Natural killer cell treated with Interleukin-12 subunit alpha and Interleukin-12 subunit beta and Interleukin-15 and Interleukin-18, amount 100 ng/mL, for 72 hours (primary cell): ENCODE measurements at regions not wholly inside any gene's neighbourhood (a gene's known extent, or its start where the extent isn't known, plus 50 kb on each side); places are given as distances from the start of the nearest gene placed in this dataset.

Experiments
- ATAC-seq, 2 donors: fragments of 150-1000 bp; cut with Tn5 transposase in 1 of 2; sonication (Bioruptor Pico), chemical (Tn5 transposase) in 1 of 2; 2 replicates each; pipeline ENCODE4 v1.10.0; 2021
- DNase-seq: peaks from one replicate; pipeline ENCODE4 v3.0.0; 2022; ENCODE audit warnings: low spot score
- H3K27ac Mint-ChIP-seq, 2 donors: 1 replicate in 1 of 2; 2 replicates in 1 of 2; pipeline ENCODE4 v1.8.0; 2022; ENCODE audit warnings: mixed read lengths in 2 of 2, mild to moderate bottlenecking in 1 of 2, moderate library complexity in 1 of 2
- H3K27me3 Mint-ChIP-seq, 2 donors: 1 replicate in 1 of 2; 2 replicates in 1 of 2; pipeline ENCODE4 v1.8.0; 2022; ENCODE audit warnings: mixed read lengths in 2 of 2
- H3K36me3 Mint-ChIP-seq: one replicate; pipeline ENCODE4 v1.8.0; 2022; ENCODE audit warnings: mixed read lengths
- H3K4me1 Mint-ChIP-seq, 2 donors: 1 replicate in 1 of 2; 2 replicates in 1 of 2; pipeline ENCODE4 v1.8.0; 2022; ENCODE audit warnings: low read depth in 2 of 2, mixed read lengths in 2 of 2, mild to moderate bottlenecking in 1 of 2
- H3K4me3 Mint-ChIP-seq: one replicate; pipeline ENCODE4 v1.8.0; 2022; ENCODE audit warnings: mixed read lengths
- H3K9me3 Mint-ChIP-seq: 2 replicates; pipeline ENCODE4 v1.8.0; 2022; ENCODE audit warnings: mixed read lengths

- Mint-ChIP-seq H3K36me3 (no peaks in the 10 kb centered on the region), H3K4me1 (no peaks in the 10 kb centered on the region), H3K4me3 (no peak overlapping the region), H3K27me3 (peaks cover 0 to 2% of the 10 kb centered on the region in 2 donors), H3K9me3 (no peaks in the 10 kb centered on the region), H3K27ac (no peak overlapping the region)
- DNase-seq (no peak), ATAC-seq (no peak)
Observed at GRCh38 chr10:130658687-130659290, 522.6 kb downstream of the GLRX3 start.

GRCh38 chr10:130659528-130659927, 523.3 kb downstream of the GLRX3 start:
- no peaks in the 10 kb centered on the region for H3K9me3 Mint-ChIP-seq

DNA sequence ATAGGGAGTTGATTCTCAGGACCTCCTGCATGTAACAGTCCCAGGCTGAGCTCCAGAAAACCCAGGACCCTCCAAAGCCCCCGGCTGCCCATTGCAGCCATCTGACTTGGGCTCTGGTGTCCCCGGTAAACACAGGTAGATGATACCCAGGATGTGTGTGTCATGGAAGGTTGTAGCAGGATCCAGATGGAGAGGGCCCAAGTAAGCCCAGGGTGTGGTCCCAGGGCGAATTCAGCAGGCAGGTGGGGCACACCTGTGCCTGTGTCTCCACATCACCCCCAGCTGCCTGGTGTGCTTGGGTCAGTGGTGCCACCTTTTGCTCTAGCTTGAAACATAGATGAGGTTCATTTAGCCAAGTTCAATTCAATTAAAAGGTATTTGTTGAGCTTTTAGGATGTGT, 524.1 kb downstream of the GLRX3 start:
- no peaks in the 10 kb centered on the region for H3K9me3 Mint-ChIP-seq

More at GRCh38 chr10:130659528-130659927, 523.3 kb downstream of the GLRX3 start:
- Mint-ChIP-seq H3K4me1 (no peaks in the 10 kb centered on the region), H3K27ac (no peak overlapping the region), H3K4me3 (no peak overlapping the region), H3K27me3 (peaks cover 0 to 2% of the 10 kb centered on the region in 2 donors), H3K36me3 (no peaks in the 10 kb centered on the region)
- DNase-seq (no peak), ATAC-seq (no peak)

GRCh38 chr10:130661419-130661818, 525.2 kb downstream of the GLRX3 start:
- no peaks in the 10 kb centered on the region for H3K4me1 Mint-ChIP-seq
- no peak for ATAC-seq
- H3K27ac Mint-ChIP-seq, result no peak overlapping the region
- no peak for DNase-seq
- H3K36me3 Mint-ChIP-seq, result no peaks in the 10 kb centered on the region
- H3K27me3 Mint-ChIP-seq, result peaks cover 0 to 5% of the 10 kb centered on the region in 2 donors
- no peaks in the 10 kb centered on the region for H3K9me3 Mint-ChIP-seq
- H3K4me3 Mint-ChIP-seq, result no peak overlapping the region

More for the DNA sequence above, 524.1 kb downstream of the GLRX3 start:
- H3K4me3 Mint-ChIP-seq, result no peak overlapping the region
- DNase-seq, result no peak
- ATAC-seq, result no peak
- H3K36me3 Mint-ChIP-seq, result no peaks in the 10 kb centered on the region
- no peaks in the 10 kb centered on the region for H3K4me1 Mint-ChIP-seq
- no peak overlapping the region for H3K27ac Mint-ChIP-seq
- H3K27me3 Mint-ChIP-seq, result peaks cover 0 to 2% of the 10 kb centered on the region in 2 donors

GRCh38 chr10:130662775-130663174, 526.6 kb downstream of the GLRX3 start:
- Mint-ChIP-seq H3K27ac (no peak overlapping the region), H3K4me3 (no peak overlapping the region), H3K4me1 (no peaks in the 10 kb centered on the region), H3K27me3 (peaks cover 0 to 5% of the 10 kb centered on the region in 2 donors), H3K36me3 (no peaks in the 10 kb centered on the region), H3K9me3 (no peaks in the 10 kb centered on the region)
- no peak for ATAC-seq
- DNase-seq, result no peak

DNA sequence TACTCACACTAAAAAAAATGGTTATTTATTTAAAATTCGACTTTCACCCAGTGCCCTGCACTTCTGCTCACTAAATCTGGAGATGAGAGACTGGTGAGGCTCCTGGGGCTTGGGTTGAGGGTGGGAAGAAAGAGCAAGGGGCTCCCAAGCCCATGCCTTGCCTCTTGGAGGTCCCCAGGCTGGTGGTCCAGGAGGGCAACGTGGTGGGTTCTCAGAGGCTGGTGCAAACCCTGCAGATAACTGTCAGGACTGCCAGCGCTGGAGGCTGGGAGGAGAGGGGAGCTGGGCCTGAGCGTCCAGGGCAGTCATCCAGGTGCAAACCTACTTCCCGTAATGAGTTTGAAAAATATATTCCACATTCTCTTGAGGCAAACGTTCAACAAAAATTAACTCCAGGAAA, 528.3 kb downstream of the GLRX3 start:
- Mint-ChIP-seq H3K27ac (no peak overlapping the region), H3K36me3 (no peaks in the 10 kb centered on the region), H3K27me3 (peaks cover 0 to 3% of the 10 kb centered on the region in 2 donors), H3K4me3 (no peak overlapping the region), H3K9me3 (no peaks in the 10 kb centered on the region), H3K4me1 (no peaks in the 10 kb centered on the region)
- no peak for ATAC-seq
- no peak for DNase-seq

- no peak for ATAC-seq
- H3K4me3 Mint-ChIP-seq, result no peak overlapping the region
- no peaks in the 10 kb centered on the region for H3K9me3 Mint-ChIP-seq
Observed at GRCh38 chr10:130666215-130666614, 530.0 kb downstream of the GLRX3 start.

GRCh38 chr10:130686689-130687300, 550.6 kb downstream of the GLRX3 start:
- Mint-ChIP-seq H3K9me3 (peaks cover 4% of the 10 kb centered on the region), H3K36me3 (no peaks in the 10 kb centered on the region), H3K4me3 (no peak overlapping the region), H3K4me1 (no peaks in the 10 kb centered on the region), H3K27me3 (no peaks in the 10 kb centered on the region), H3K27ac (no peak overlapping the region)
- DNase-seq (no peak), ATAC-seq (no peak)

More at GRCh38 chr10:130666215-130666614, 530.0 kb downstream of the GLRX3 start:
- no peak for DNase-seq
- H3K27ac Mint-ChIP-seq, result no peak overlapping the region
- peaks cover 0 to 3% of the 10 kb centered on the region in 2 donors for H3K27me3 Mint-ChIP-seq
- H3K4me1 Mint-ChIP-seq, result no peaks in the 10 kb centered on the region
- no peaks in the 10 kb centered on the region for H3K36me3 Mint-ChIP-seq

- H3K27me3 Mint-ChIP-seq, result peaks cover 0 to 5% of the 10 kb centered on the region in 2 donors
- H3K36me3 Mint-ChIP-seq, result no peaks in the 10 kb centered on the region
- no peaks in the 10 kb centered on the region for H3K4me1 Mint-ChIP-seq
- H3K4me3 Mint-ChIP-seq, result no peak overlapping the region
- no peak for ATAC-seq
- no peak overlapping the region for H3K27ac Mint-ChIP-seq
- H3K9me3 Mint-ChIP-seq, result peaks cover 4% of the 10 kb centered on the region
- no peak for DNase-seq
Observed at GRCh38 chr10:130687566-130687965, 551.4 kb downstream of the GLRX3 start.

- no peaks in the 10 kb centered on the region for H3K36me3 Mint-ChIP-seq
- no peaks in the 10 kb centered on the region for H3K4me1 Mint-ChIP-seq
- no peaks in the 10 kb centered on the region for H3K9me3 Mint-ChIP-seq
- no peak overlapping the region for H3K27ac Mint-ChIP-seq
- no peak for ATAC-seq
- DNase-seq, result no peak
- no peak overlapping the region for H3K4me3 Mint-ChIP-seq
- H3K27me3 Mint-ChIP-seq, result peaks cover 2 to 5% of the 10 kb centered on the region in 2 donors
Observed at GRCh38 chr10:130689743-130690626, 553.8 kb downstream of the GLRX3 start.

GRCh38 chr10:130691776-130692175, 555.6 kb downstream of the GLRX3 start:
- no peak overlapping the region for H3K4me3 Mint-ChIP-seq
- no peaks in the 10 kb centered on the region for H3K9me3 Mint-ChIP-seq
- H3K4me1 Mint-ChIP-seq, result no peaks in the 10 kb centered on the region
- ATAC-seq (no peak), DNase-seq (no peak)
- H3K27ac Mint-ChIP-seq, result no peak overlapping the region
- no peaks in the 10 kb centered on the region for H3K36me3 Mint-ChIP-seq
- peaks cover 2 to 5% of the 10 kb centered on the region in 2 donors for H3K27me3 Mint-ChIP-seq

GRCh38 chr10:130696870-130697269, 560.7 kb downstream of the GLRX3 start:
- H3K4me1 Mint-ChIP-seq, result no peaks in the 10 kb centered on the region
- no peak for ATAC-seq

DNA sequence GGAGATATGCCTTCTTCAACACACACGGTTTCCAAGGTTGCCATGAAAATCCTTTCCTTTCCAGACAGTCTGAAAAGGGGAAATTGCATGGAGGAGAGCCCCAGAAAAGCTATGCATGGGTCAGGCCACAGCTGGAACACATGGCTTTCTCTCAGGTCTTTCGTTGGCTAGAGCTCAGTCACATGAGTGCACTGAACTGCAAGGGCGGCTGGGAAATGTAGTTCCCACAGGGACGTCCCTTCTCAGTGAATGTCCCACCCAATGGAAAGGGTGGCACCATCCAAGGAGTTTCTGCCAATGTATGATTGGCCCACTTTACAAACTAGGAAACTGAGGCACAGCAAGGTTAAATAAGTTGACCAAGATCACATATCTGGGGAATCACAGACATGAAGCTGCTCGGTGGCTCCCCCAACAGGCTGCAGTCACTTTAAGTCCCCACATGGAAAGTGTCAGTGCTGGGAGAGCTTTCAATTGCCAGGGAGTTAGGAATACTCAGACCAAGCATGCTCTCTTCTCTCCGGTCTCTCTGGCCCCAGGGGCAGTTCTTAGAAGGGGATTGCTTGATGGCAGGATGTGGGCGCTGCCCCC, 571.3 kb downstream of the GLRX3 start:
- peaks cover 3 to 7% of the 10 kb centered on the region in 2 donors for H3K27me3 Mint-ChIP-seq
- DNase-seq (no peak), ATAC-seq (no peak)
- H3K9me3 Mint-ChIP-seq, result no peaks in the 10 kb centered on the region
- no peaks in the 10 kb centered on the region for H3K4me1 Mint-ChIP-seq
- no peaks in the 10 kb centered on the region for H3K36me3 Mint-ChIP-seq
- H3K4me3 Mint-ChIP-seq, result no peak overlapping the region
- no peak overlapping the region for H3K27ac Mint-ChIP-seq

More at GRCh38 chr10:130696870-130697269, 560.7 kb downstream of the GLRX3 start:
- Mint-ChIP-seq H3K27me3 (peaks cover 2 to 5% of the 10 kb centered on the region in 2 donors), H3K4me3 (no peak overlapping the region), H3K27ac (no peak overlapping the region), H3K9me3 (no peaks in the 10 kb centered on the region), H3K36me3 (no peaks in the 10 kb centered on the region)
- DNase-seq, result no peak
